ENCODE measurements at regions not wholly inside any gene's neighbourhood (a gene's known extent, or its start where the extent isn't known, plus 50 kb on each side); places are given as distances from the start of the nearest gene placed in this dataset.
A peak's percentile ranks its signal among the peaks of the same experiment; 100 is the strongest.
"Not testable (repeated sequence)": the region's sequence is repeated elsewhere in the genome, so short reads cannot be mapped to it uniquely, and the experiment has no call there.

DNA sequence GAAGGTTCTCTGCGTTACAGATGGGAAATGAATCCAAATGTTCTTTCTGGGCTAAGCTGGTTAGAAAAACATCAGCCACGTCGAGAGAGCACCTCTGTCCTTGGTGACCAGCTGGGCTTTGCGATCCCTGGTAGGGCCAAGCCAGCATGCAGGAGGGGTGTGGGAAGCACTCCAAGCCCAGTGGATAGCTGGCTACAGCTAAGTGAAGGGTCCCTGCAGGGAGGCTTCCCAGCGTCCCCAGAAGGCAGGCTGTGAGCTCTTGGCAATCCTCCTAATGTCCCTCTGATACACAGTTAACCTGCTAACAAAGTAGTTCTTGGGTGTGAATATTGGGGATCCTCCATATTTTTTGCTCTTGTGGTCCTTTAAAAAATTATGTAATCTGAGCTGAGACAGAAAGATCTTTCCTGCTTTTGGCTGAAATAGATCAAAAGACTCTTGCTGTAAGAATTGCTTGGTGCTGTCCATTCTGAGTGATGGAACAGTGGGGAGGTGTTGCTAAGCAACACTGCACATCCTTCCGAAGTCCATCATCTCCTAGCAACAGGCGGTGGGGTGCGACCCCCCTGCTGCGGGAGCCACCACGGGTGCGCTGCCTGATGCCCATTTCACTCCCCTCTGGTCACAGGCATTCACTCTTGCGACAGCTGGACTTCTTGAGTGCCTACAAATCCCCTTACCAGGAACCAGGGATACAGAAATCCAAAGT, 88.5 kb upstream of the UXS1 start:
- intact Hi-C loops (cut with DNase I) = no loop called here
- Histone ChIP-seq H3K4me1 (no peaks in the 10 kb centered on the region), H3K4me3 (no peak overlapping the region), H3K27me3 (no peaks in the 10 kb centered on the region), H3K36me3 (no peaks in the 10 kb centered on the region), H3K9me3 (no peaks in the 10 kb centered on the region), H3K27ac (no peak overlapping the region)
- 70% methylated on average over 5 of the region's 12 CpGs for WGBS (ENCODE audit: insufficient coverage, low coverage, low lambda C conversion rate, missing lambda C conversion rate)
- no peak for DNase-seq
- ATAC-seq = peak in 1 of 4 donors; percentile 31
- TF ChIP-seq POLR2A (IDR thresholded peaks at IDR 0.05) = no peak
- TF ChIP-seq, protein P1, sequence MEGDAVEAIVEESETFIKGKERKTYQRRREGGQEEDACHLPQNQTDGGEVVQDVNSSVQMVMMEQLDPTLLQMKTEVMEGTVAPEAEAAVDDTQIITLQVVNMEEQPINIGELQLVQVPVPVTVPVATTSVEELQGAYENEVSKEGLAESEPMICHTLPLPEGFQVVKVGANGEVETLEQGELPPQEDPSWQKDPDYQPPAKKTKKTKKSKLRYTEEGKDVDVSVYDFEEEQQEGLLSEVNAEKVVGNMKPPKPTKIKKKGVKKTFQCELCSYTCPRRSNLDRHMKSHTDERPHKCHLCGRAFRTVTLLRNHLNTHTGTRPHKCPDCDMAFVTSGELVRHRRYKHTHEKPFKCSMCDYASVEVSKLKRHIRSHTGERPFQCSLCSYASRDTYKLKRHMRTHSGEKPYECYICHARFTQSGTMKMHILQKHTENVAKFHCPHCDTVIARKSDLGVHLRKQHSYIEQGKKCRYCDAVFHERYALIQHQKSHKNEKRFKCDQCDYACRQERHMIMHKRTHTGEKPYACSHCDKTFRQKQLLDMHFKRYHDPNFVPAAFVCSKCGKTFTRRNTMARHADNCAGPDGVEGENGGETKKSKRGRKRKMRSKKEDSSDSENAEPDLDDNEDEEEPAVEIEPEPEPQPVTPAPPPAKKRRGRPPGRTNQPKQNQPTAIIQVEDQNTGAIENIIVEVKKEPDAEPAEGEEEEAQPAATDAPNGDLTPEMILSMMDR (IDR thresholded peaks at IDR 0.05) = no peak

DNA sequence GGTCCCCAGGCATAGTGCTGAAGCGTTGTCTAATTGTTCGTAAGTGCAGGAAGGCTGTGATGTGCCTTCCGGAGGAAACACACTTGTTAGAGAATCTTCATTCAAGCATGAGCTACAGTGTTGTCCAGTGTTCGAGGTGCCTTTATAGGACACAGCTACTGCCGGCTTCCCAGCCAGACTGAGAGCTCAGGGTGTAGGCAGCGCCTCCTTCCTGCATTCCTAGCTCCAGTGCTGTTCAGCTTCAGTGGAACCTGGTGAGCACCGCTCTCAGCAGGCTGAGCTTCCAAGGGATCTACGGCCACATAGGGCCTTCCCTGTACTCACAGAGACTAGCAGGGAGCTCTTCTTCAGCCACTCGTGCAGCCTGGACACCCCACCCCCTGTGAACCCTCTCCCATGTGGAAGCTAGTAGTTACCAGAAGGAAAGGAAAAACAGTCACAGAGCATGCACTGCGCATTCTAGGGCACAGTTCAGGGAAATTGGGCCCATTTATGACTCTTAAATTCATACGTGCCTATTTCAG, 87.9 kb upstream of the UXS1 start:
- H3K27ac ChIP-seq; H3K27me3 ChIP-seq; H3K4me3 ChIP-seq; intact Hi-C loops (cut with DNase I); H3K36me3 ChIP-seq; DNase-seq; H3K4me1 ChIP-seq; H3K9me3 ChIP-seq: not testable (repeated sequence)
- ATAC-seq = peak; percentile 33 to 63 (median 48)
- 85% methylated on average over 5 of the region's 11 CpGs for WGBS (ENCODE audit: insufficient coverage, low coverage, low lambda C conversion rate, missing lambda C conversion rate)

DNA sequence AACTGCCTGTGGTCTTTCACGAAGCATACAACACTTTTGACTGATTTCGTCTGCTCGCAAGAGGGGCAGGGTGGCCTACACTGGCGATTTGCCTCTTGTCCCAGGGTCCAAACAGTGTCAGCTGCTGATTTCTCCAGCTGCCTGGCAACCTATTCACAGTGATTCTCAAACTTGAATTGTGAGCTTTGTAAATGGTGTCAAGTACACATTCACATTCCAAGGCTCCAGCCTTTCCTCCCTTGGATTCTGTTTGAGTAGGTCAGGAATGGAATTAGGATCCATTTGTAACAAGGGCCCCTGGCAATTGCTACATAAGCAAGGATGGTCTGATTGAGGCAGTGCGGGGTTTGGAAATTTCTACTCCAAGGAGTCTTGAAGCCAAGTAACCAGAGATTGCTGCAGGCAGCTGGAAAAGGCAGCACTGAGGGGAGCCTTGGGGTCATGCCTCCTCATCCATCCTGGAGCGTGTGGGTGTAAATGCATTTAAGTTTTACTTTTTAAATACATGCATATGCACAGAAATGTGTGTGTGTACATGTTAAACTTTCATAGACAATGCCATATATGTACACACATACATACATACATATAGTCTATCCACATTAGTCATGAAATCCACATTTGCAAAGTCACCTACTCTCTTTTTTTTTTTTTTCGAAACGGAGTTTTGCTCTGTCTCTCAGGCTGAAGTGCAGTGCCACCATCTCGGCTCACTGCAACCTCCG, 86.8 kb upstream of the UXS1 start:
- Histone ChIP-seq H3K4me1 (no peaks in the 10 kb centered on the region), H3K27me3 (no peaks in the 10 kb centered on the region), H3K9me3 (no peaks in the 10 kb centered on the region), H3K4me3 (no peak overlapping the region), H3K27ac (no peak overlapping the region), H3K36me3 (no peaks in the 10 kb centered on the region)
- DNase-seq (no peak), ATAC-seq (no peak)
- 80% methylated on average over 10 of the region's 10 CpGs for WGBS (ENCODE audit: insufficient coverage, low coverage, low lambda C conversion rate, missing lambda C conversion rate)
- no peak for TF ChIP-seq POLR2A (IDR thresholded peaks at IDR 0.05)
- TF ChIP-seq, protein P1 (IDR thresholded peaks at IDR 0.05) = no peak
- intact Hi-C loops (cut with DNase I) = no loop called here

DNA sequence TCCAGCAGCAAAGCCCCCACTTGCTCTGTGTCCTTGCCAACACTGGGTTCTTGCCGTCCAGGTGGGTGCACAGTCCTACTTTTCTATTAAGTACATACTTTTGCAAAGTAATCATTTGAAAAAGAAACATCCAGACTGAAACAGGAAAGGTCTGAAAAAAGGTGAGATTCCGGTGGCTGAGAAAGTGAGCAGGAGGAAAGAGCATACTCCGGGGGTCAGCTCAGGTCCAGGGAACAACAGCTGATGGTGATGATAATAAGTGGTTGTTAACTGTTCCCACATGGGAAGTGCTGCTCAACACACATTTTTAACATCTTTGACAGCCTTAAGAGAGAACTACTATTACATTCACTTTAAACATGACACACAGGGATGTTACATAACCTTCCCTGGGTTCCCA, 86.1 kb upstream of the UXS1 start:
- no peaks in the 10 kb centered on the region for H3K36me3 ChIP-seq
- intact Hi-C loops (cut with DNase I) = no loop called here
- 49% methylated on average over 3 of the region's 3 CpGs for WGBS (ENCODE audit: insufficient coverage, low coverage, low lambda C conversion rate, missing lambda C conversion rate)

More for the DNA sequence above, 86.1 kb upstream of the UXS1 start:
- no peak for DNase-seq
- H3K4me1 ChIP-seq = no peaks in the 10 kb centered on the region
- H3K9me3 ChIP-seq = no peaks in the 10 kb centered on the region
- H3K27me3 ChIP-seq = no peaks in the 10 kb centered on the region
- no peak for TF ChIP-seq POLR2A (IDR thresholded peaks at IDR 0.05)
- TF ChIP-seq, protein P1 (IDR thresholded peaks at IDR 0.05) = no peak
- no peak overlapping the region for H3K4me3 ChIP-seq
- ATAC-seq = no peak
- H3K27ac ChIP-seq = no peak overlapping the region
